ENCODE measurements at regions not wholly inside any gene's neighbourhood (a gene's known extent, or its start where the extent isn't known, plus 50 kb on each side); places are given as distances from the start of the nearest gene placed in this dataset.

DNA sequence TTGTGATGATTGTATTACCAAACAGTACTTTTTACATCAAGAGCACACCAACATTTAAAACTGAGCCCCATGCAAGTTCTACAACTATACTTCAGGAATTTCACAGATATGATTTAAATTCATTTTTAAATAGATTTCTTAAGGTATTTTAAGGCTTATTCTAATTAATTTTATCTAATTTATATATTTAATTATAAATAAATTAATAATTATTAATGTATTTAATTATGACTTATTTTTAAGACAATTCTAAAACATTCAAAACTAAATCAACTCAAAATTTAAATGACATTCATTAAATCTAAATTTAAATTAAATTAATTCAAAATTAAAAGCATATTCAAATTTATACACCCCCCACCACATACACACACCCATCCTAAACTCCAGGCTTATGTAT is 299.2 kb downstream of the NFIB start (continued):
- TF ChIP-seq ZNF407 (IDR thresholded peaks at IDR 0.05; ENCODE audit: low read depth) (no peak), HES1 (IDR thresholded peaks at IDR 0.05; ENCODE audit: low read depth) (no peak), ZBTB43 (CRISPR knock-in tag; IDR thresholded peaks at IDR 0.05) (no peak), ZEB2 (IDR thresholded peaks at IDR 0.05) (no peak), TSHZ1 (CRISPR knock-in tag; IDR thresholded peaks at IDR 0.05) (no peak), SAFB2 (IDR thresholded peaks at IDR 0.05; ENCODE audit: borderline replicate concordance, low read depth, low read length, severe bottlenecking) (no peak), THRAP3 (IDR thresholded peaks at IDR 0.05; ENCODE audit: borderline replicate concordance) (no peak)

Data from K562 (cell line).